ENCODE measurements at regions not wholly inside any gene's neighbourhood (a gene's known extent, or its start where the extent isn't known, plus 50 kb on each side); places are given as distances from the start of the nearest gene placed in this dataset.
A peak's percentile ranks its signal among the peaks of the same experiment; 100 is the strongest.

GRCh38 chr14:22476887-22477286 is 112.1 kb downstream of the DAD1 start:
- no peak for DNase-seq

GRCh38 chr14:22476005-22476751 is 112.8 kb downstream of the DAD1 start:
- no peak for DNase-seq

- DNase-seq, result no peak
These were observed 113.6 kb downstream of the DAD1 start for GRCh38 chr14:22475381-22475780.

- no peak for DNase-seq
These were observed 114.2 kb downstream of the DAD1 start for GRCh38 chr14:22474730-22475351.

- peak in 1 of 2 experiments; percentile 54 for DNase-seq
These were observed 115.8 kb downstream of the DAD1 start for GRCh38 chr14:22472935-22473854.

GRCh38 chr14:22472466-22472865 is 116.6 kb downstream of the DAD1 start:
- DNase-seq, result no peak

GRCh38 chr14:22471545-22472121 is 117.4 kb downstream of the DAD1 start:
- DNase-seq, result no peak

- no peak for DNase-seq
These were observed 119.3 kb downstream of the DAD1 start for GRCh38 chr14:22469538-22470303.

GRCh38 chr14:22468830-22469229 is 120.2 kb downstream of the DAD1 start:
- DNase-seq, result no peak

- DNase-seq, result no peak
These were observed 122.5 kb downstream of the DAD1 start for GRCh38 chr14:22466491-22466890.

GRCh38 chr14:22465201-22465840 is 123.7 kb downstream of the DAD1 start:
- no peak for DNase-seq

GRCh38 chr14:22464422-22465142 is 124.4 kb downstream of the DAD1 start:
- no peak for DNase-seq

- DNase-seq, result no peak
These were observed 125.3 kb downstream of the DAD1 start for GRCh38 chr14:22463763-22464173.

- no peak for DNase-seq
These were observed 126.1 kb downstream of the DAD1 start for GRCh38 chr14:22462923-22463322.

GRCh38 chr14:22460461-22461195 is 128.4 kb downstream of the DAD1 start:
- no peak for DNase-seq

GRCh38 chr14:22458737-22459136 is 130.3 kb downstream of the DAD1 start:
- no peak for DNase-seq

- DNase-seq, result no peak
These were observed 131.9 kb downstream of the DAD1 start for GRCh38 chr14:22456998-22457594.

GRCh38 chr14:22456421-22456820 is 132.6 kb downstream of the DAD1 start:
- DNase-seq, result no peak

- DNase-seq, result no peak
These were observed 136.7 kb downstream of the DAD1 start for GRCh38 chr14:22452330-22452729.

GRCh38 chr14:22450266-22450665 is 138.8 kb downstream of the DAD1 start:
- no peak for DNase-seq
